ENCODE measurements at regions not wholly inside any gene's neighbourhood (a gene's known extent, or its start where the extent isn't known, plus 50 kb on each side); places are given as distances from the start of the nearest gene placed in this dataset.

DNA sequence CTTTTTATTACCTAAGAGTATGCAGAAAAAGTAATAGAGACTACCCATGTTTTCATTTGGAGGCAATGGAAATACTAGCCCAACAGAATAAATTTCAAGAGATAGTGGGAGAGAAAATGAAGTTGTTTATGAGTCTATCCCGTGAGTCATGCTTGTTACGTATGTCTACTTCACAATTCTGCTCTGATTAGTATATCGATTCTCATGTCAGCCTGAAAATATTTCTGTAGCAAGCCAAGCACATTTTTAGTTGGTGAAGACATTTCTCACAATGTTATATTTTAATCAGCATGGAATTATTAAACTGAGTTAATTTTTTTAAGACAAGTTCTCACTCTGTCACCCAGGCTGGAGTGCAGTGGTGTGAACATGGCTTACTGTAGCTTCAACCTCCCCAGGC lies 346.1 kb downstream of the RPRM start:
- TF ChIP-seq POLR2A (IDR thresholded peaks at IDR 0.05; ENCODE audit: low read depth, low read length) (no peak), POLR2AphosphoS5 (IDR thresholded peaks at IDR 0.05; ENCODE audit: low read depth, low read length) (no peak), TAF1 (IDR thresholded peaks at IDR 0.05; ENCODE audit: low read depth, low read length) (no peak), PAX5 (IDR thresholded peaks at IDR 0.05; ENCODE audit: insufficient read depth, low read length, severe bottlenecking) (no peak), SPI1 (IDR thresholded peaks at IDR 0.05; ENCODE audit: low read depth, low read length) (no peak)
